Psoas muscle (tissue), 7 donors: ENCODE measurements at regions not wholly inside any gene's neighbourhood (a gene's known extent, or its start where the extent isn't known, plus 50 kb on each side); places are given as distances from the start of the nearest gene placed in this dataset.

Source experiments
- ATAC-seq, 4 donors: fragments of 200-7000 bp; cut with Tn5 transposase; one replicate each; pipeline ENCODE4 v1.9.1; 2020; ENCODE audit warnings: moderate library complexity in 3 of 4, mild to moderate bottlenecking in 2 of 4
- DNase-seq, 2 donors: peaks; one replicate each; pipeline ENCODE4 v3.0.0-alpha.2; 2020
- H3K27ac ChIP-seq: fragments of 200-600 bp; one replicate; pipeline ENCODE4 v1.8.0; 2022
- H3K27me3 ChIP-seq, 3 donors: fragments of 200-600 bp in 1 of 3; one replicate each; pipeline versions ENCODE4 v1.6.1 to v1.8.0; 2013 to 2022; ENCODE audit warnings: low read length in 2 of 3, mild to moderate bottlenecking in 2 of 3, moderate library complexity in 1 of 3; ENCODE audit not compliant: insufficient read depth in 3 of 3
- H3K36me3 ChIP-seq, 2 donors: fragments of 200-600 bp in 1 of 2; one replicate each; pipeline versions ENCODE4 v1.6.1 to v1.8.0; 2013 to 2022; ENCODE audit warnings: low read depth in 1 of 2, mild to moderate bottlenecking in 1 of 2, moderate library complexity in 1 of 2; ENCODE audit not compliant: insufficient read depth in 1 of 2
- H3K4me1 ChIP-seq: fragments of 200-600 bp; one replicate; pipeline ENCODE4 v1.8.0; 2022
- H3K4me3 ChIP-seq: fragments of 200-600 bp; one replicate; pipeline ENCODE4 v1.8.0; 2022; ENCODE audit warnings: mild to moderate bottlenecking
- H3K9me3 ChIP-seq: fragments of 200-600 bp; one replicate; pipeline ENCODE4 v1.8.0; 2022
- CTCF ChIP-seq: fragments of 200-600 bp; IDR thresholded peaks from one replicate; pipeline ENCODE4 v1.8.0; 2022; ENCODE audit warnings: antibody characterized with exemption
- WGBS, 3 donors: extraction: QIAGEN DNeasy Blood & Tissue Kit; methylation state at CpG; one replicate each; pipeline versions ENCODE4 v1.1.6 to v1.1.7; 2013; 5-methylcytosine and 5-hydroxymethylcytosine counted together
- intact Hi-C, 2 donors: fragments of 100-400 bp; cut with DNase I; formaldehyde crosslinking; loops; one replicate each; pipeline versions ENCODE4 v1.11.0 to v1.14.2; 2022
- donor health status: healthy with polysubstance abuse.
- donor health status: DM: no; HTN: no; CAD: no; lungs with moderate emphysema.
- donor health status: Bipolar disorder and iron deficiency.
- donor health status: healthy.
- donor health status: DM: yes; HTN: yes; CAD: no.
- donor health status: DM: no; HTN: no; CAD: no.
- donor health status: DM: yes; HTN: yes; CAD: no.

- no peaks in the 10 kb centered on the region for H3K36me3 ChIP-seq
- no peaks in the 10 kb centered on the region for H3K9me3 ChIP-seq
- no peaks in the 10 kb centered on the region for H3K4me1 ChIP-seq
- DNase-seq = no peak
- 20 to 34% (median 25%) methylated on average over 4 of the region's 4 CpGs for WGBS, 3 donors
- TF ChIP-seq CTCF = no peak
- no peak overlapping the region for H3K4me3 ChIP-seq
- peak in 1 of 4 donors; percentile 54 for ATAC-seq
- intact Hi-C loops = no loop called here
- no peak overlapping the region for H3K27ac ChIP-seq
- no peaks in the 10 kb centered on the region for H3K27me3 ChIP-seq
Measured at GRCh38 chr3:154060238-154061000, 60.8 kb upstream of the ARHGEF26 start.

DNA sequence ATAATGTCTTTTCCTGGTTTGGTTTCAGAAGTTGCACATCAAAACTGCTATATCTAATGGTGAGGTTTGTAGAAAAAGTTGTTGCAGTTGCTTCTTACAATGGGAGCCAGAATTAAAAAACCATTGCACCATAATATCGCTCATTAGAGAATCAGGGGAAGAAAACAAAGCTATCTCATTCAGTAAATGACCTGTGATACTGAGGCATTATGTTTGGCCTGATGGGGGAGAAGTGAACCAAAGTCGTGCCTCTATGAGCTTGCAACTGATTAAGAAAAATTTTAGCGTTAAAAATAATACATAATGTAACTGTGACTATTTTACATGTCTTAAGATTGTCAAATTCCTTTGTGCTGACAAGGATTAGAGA is 60.2 kb upstream of the ARHGEF26 start:
- no peak overlapping the region for H3K27ac ChIP-seq
- intact Hi-C loops = no loop called here
- TF ChIP-seq CTCF = no peak
- WGBS, 3 donors = 25 to 36% (median 34%) methylated on average over 3 of the region's 3 CpGs
- peaks cover 0 to 3% (median 0%) of the 10 kb centered on the region in 3 donors for H3K27me3 ChIP-seq
- H3K9me3 ChIP-seq = no peaks in the 10 kb centered on the region
- no peaks in the 10 kb centered on the region for H3K4me1 ChIP-seq
- no peak for ATAC-seq
- no peak overlapping the region for H3K4me3 ChIP-seq
- no peaks in the 10 kb centered on the region for H3K36me3 ChIP-seq
- DNase-seq = no peak

DNA sequence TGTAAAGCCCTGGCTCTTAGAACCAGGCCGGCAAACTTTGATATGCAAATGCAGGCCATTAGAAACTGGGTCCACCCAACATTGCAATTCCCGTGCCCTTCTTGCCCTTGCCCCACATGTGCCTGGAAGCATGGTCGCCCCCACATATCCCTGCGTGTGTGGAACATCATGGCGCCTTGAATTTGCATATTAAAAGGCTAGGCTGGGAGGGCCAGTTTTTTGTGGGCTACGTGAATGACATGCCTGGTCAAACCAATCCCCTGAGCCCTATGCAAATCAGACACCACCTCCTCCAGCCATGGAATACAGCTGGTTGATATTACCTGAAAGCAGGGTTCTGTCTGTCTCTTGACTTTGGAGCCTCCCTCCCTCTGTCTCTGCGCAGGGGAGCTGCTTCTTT is 58.7 kb upstream of the ARHGEF26 start:
- ATAC-seq (no peak), DNase-seq (no peak)
- Histone ChIP-seq H3K27me3 (peaks cover 0 to 4% (median 0%) of the 10 kb centered on the region in 3 donors), H3K4me1 (no peaks in the 10 kb centered on the region), H3K36me3 (no peaks in the 10 kb centered on the region), H3K9me3 (no peaks in the 10 kb centered on the region), H3K4me3 (no peak overlapping the region), H3K27ac (no peak overlapping the region)
- 87 to 95% (median 92%) methylated on average over 7 of the region's 7 CpGs for WGBS, 3 donors
- no peak for TF ChIP-seq CTCF
- intact Hi-C loops = no loop called here

- DNase-seq = no peak
- 97 to 100% (median 98%) methylated on average over 2 of the region's 2 CpGs for WGBS, 3 donors
- intact Hi-C loops = no loop called here
- no peak overlapping the region for H3K27ac ChIP-seq
- H3K27me3 ChIP-seq = no peaks in the 10 kb centered on the region
- no peaks in the 10 kb centered on the region for H3K9me3 ChIP-seq
- H3K4me3 ChIP-seq = no peak overlapping the region
- TF ChIP-seq CTCF = no peak
- no peaks in the 10 kb centered on the region for H3K4me1 ChIP-seq
- no peaks in the 10 kb centered on the region for H3K36me3 ChIP-seq
- ATAC-seq = no peak
Measured at GRCh38 chr3:154071146-154071545, 50.0 kb upstream of the ARHGEF26 start.
